ENCODE measurements at regions not wholly inside any gene's neighbourhood (a gene's known extent, or its start where the extent isn't known, plus 50 kb on each side); places are given as distances from the start of the nearest gene placed in this dataset.
"Not testable (repeated sequence)": the region's sequence is repeated elsewhere in the genome, so short reads cannot be mapped to it uniquely, and the experiment has no call there.

DNA sequence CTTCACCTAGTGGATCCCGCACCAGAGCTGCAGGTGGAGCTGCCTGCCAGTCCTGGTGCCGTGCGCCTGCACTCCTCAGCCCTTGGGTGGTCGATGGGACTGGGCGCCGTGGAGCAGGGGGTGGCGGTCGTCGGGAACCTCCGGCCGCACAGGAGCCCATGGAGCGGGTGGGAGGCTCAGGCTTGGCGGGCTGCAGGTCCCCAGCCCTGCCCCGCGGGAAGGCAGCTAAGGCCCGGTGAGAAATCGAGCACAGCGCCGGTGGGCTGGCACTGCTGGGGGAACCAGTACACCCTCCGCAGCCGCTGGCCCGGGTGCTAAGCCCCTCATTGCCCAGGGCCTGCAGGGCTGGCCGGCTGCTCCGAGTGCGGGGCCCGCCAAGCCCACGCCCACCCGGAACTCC is 253.2 kb downstream of the MTERF1 start:
- not testable (repeated sequence) for DNase-seq (ENCODE audit: low spot score)

DNA sequence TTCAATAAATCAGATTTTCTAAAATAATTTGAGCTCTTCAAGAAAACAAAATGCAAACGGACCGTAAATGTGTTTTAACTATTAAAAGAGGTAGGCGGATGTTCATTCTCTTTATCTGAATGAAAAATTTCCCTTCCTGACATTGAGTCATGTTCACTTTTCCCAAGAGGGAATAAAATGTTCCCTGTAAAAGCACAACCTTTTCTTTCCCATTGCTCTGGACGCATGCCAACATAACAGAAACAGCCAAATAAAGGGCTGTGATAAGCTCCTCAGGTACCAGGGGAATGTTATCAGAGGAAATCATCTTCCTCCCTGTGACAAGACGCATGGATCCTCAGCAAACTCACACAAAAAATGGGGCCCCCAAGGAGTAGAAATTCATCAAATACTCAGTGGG is 251.8 kb downstream of the MTERF1 start:
- DNase-seq (ENCODE audit: low spot score): no peak

DNA sequence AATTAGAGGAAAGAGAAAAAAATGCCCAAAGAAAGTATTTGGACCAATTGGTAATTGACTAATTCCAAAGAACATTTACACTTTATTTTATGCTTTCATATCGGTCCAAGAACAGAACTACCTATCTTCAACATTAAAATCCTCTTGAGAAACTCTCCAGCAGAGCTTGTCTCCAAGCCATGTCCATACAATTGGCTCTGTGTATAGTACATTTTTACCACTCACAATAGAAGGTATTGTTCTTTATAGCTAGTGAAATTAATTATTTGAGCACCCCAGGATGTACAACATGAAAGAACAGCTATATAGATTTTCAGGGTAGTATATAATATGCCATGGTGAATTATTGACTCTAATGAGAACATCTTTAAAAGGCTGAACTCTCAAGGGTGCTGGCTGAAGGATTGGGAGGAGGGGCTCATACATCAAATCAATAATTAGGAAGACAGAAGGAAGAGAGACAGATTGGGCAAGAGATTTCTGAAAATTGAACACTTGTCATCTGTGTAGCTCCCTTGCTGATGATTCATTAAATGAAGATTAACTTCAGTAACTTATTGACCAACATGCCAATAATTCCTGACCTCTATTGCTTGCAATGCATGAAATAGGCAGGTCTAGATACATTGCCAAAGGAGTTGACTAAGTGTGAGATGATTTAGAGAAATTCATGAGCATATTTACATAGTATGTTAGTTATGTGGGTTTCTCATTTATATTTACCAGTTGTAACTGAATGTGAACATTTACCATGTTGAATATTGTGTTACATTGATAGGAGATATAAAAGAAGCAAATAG is 249.7 kb downstream of the MTERF1 start:
- DNase-seq (ENCODE audit: low spot score): no peak

DNA sequence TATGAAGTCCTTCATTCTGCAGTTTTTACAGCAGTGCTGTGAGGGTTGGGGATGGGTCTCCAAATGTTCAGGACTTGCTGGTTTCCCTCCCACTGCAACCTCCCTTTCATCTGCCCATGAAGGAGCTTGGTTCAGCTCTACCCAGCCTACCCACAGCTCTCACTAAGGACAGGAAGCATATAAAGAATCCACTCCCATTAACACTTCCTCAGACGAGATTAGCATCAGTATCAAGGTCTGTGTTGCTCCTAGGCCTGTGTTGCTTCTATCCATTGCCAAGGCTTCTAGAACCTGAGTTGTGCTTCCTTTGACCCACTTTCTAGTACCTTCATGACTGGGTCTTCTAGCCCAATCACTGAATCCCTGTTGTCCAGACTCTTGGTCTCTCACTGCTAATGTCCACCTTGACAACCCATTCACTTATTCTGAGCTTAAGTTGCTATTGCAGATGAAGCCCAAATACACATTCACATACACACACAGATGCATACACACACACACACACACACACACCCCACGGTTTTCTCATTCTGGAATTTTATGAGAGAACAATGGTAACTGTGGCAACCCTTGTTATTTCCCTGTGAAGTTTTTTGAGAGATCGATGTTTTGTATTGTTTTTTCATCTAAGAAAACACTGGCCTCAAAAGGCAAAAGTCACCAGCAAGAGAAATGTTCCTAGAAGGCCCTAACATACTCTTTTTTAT is 248.1 kb downstream of the MTERF1 start:
- DNase-seq (ENCODE audit: low spot score): no peak

DNA sequence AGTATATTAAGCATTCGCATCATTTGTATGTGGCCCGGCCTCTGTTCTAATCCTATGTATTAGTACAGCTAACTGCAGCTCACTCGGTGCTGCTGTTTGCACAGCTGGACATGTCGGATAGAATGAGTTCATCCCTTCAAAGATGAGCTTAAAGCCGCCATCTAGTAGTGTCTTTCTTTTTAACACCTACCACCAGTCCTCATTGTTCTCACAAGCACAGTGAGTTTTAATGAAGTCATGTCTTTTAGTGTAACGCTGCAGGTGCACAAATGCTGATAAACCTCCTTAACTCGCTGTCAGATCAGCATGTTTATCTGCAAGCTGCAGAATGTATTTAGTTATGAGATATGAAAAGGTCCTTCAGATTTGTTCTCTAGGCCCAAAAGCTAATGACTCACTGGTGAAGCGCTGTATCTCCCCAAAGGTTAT is 247.5 kb downstream of the MTERF1 start:
- no peak for DNase-seq (ENCODE audit: low spot score)

DNA sequence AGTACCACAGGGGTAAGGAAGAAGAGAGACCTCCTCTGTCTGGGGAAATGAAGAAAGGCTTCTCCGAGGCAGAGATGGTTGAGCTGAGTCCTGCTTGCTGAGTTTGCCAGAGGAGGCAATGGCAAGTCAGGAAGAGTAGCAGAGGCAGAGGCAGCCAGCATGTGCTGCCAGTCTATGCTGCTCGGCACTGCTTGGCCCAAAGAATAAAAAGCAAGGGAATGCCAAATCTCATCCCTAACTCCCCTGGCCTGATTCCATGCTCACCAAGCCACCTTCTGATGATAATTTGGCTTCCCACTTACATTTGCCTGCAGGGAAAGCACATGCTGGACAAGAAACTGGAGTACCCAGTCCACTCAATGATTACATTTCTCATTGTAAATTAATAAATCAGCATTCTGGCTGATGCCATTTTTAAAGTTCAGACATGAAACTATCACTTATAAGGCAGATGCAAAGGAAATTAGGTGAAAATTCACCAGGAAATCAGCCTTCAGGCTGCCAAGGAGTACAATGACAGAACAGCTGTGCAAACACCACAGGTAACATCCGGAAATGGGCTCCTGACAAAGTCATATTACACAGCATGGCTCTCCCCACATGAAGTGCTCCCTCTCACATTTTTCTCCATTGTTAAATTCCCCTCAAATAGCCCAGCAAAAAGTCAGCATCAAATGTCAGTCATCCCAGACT is 245.9 kb downstream of the MTERF1 start:
- no peak for DNase-seq (ENCODE audit: low spot score)

DNA sequence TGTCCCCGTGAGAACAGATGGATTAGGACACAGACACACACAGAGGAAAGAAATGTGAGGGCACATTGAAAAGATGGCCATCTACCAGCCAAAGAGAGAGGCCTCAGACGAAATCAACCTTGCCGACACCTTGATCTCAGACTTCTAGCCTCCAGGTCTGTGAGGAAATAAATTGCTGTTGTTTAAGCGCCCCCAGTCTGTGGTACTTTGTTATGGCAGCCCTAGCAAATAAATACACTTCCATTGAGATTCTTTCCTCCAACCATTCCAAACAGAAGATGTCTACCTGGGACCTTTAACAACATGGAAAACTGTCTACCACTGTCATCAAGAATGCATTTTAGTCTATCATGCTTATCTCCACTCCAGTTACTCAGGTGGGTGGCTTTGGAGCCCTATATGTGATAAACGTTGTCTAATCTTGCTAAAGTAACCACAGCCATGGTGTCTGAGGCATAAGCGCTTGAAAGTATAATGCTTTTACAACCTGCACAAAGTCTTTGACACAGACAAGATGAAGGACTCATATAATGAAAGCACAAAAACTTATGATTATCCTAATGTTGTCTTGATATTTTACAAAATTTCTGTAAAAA is 244.3 kb downstream of the MTERF1 start:
- DNase-seq (ENCODE audit: low spot score): peak; percentile 60

DNA sequence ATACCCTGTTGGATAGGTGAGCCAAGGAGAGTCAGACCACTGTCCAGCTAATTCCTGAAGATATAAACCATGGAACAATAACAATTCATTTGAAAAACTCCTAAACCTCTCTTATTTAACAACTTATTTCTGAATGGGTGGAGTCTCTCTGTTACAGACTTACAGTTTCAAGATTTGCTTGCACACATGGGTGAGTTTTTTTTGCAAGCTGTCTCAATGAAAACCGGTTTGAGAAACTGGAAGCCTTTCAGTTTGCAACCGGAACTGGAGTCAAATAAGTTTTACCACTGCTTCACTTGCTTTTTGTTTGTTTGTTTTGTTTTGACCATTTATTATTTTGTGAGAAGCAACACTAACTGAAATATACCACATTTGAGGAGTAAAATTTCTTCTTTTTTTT is 243.8 kb downstream of the MTERF1 start:
- DNase-seq (ENCODE audit: low spot score): no peak

DNA sequence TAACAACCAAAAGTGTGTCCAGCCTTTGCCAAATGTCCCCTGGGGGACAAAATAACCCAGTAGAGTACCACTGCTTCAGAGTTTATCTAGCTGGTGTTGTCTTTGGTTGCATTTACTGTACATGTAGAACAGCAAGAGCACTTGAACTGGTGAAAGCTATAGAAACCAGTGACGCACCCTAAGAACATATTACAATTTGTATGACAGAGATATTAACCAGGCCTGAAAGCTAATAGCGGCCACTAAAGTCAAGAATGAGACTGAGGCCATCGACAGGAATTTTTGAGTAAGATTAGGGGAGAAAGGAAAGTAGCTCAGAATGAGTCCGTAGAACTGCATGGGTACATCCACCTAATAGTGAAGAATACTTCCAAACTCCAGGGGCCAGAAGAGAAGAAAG is 236.2 kb downstream of the MTERF1 start:
- no peak for DNase-seq (ENCODE audit: low spot score)

DNA sequence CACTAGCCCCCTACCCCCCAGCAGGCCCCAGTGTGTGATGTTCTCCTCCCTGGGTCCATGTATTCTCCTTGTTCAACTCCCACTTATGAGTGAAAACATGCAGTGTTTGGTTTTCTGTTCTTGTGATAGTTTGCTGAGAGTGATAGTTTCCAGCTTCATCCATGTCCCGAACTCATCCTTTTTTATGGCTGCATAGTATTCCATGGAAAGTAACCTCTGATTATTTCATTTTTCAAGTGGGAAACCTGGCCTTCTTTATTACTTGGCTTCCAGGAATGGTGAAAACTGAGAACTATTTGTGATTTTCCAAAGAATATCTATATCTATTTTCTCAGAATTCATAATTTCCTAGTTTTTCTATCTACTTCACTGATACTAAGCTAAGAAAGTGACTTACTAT is 235.0 kb downstream of the MTERF1 start:
- no peak for DNase-seq (ENCODE audit: low spot score)

DNA sequence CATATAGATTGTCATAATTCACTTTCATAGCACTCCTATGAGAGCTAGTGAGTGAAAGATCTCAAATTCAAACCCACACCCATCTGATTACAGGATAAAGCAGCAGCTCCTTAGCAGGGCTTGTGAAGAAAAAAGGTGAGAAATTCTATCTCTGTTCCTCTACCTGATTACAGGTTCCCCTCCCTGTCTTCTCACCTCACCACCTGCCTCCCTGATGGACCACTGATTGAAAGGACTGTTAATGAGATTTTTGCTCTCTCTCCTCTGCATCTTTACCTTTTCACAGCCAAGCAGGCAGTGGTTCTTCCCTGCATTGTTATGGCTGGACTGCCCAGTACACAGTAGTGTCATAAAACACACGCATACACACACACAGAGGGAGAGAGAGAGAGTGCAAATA is 228.5 kb downstream of the MTERF1 start:
- DNase-seq (ENCODE audit: low spot score): no peak

DNA sequence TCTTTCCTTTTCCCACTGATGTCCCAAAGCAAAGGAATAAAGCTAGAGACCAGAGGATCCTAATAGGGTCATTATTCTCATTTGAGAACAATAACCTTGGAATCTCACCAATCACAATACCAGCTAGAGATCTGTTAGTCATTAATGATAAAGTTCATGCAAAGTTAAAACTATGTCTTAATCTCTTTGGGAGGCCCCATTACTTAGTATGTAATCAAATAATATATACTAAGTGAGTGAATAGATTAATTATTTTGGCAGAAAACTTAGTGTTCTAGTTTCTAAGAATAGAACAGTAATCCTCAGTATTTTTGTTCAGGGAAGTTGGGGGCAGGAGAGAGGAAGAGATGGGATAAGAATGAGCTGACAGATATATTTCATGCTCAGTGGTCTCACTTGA is 227.2 kb downstream of the MTERF1 start:
- no peak for DNase-seq (ENCODE audit: low spot score)

DNA sequence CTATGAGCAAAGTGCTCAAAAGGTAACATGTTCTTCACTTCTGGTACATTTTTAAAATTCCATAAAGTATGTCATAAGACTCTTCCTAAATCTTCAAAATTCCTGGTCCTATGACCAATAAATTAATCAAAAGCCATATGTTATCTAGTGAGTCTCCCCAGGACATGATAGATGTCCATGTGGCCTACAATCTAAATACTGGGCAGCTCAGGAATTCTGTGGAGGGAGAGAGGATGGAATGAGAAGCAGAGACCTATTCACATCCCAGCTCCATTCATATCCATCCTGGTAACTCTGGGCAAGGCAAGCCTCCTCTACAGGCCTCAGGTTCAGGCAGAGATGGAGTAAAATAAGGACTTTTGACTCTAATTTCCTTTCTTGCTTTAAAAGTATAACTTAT is 224.8 kb downstream of the MTERF1 start:
- no peak for DNase-seq (ENCODE audit: low spot score)

DNA sequence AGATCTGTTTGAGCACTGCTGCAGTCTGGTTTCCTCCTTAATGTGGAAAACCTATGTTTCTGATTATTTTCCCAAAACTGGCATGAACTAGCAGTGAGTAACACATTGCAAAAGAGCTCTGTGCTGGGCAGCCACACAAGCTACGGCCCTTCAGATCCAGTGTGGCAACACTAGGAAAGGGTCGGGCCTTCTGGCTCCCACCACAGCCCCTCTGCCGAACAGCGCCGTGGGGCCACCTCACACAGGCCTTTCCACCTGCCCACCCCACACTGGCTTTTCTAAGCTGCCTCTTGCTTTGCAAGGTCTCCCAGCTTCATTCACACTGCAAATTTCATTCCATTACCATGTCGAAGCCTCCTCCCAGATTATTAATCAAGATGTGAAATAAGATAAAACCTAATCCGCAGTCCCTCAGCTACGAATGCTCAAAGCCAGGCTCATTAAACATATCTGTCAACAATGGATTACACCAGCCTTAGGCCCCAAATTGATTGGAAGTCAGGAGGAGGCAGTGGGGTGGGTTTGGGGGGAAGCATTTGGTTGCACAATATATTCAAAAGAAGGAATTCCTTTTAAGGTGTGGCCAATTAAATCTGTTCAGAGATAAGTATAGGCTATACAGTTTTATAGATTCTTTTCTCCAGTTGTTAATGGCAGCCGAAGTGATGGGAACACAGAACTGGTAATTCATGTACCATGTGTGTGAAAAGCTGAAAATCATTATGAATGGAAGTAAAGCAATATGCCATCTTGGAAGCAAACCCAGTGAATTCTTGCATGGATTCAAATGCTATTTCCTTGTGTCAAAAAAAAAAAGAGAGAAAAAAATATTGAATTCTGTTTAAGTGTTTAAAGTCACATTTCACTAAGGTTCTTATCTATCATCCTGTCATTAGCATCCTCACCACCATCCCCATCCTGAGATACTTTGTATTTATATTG is 223.7 kb downstream of the MTERF1 start:
- no peak for DNase-seq (ENCODE audit: low spot score)

DNA sequence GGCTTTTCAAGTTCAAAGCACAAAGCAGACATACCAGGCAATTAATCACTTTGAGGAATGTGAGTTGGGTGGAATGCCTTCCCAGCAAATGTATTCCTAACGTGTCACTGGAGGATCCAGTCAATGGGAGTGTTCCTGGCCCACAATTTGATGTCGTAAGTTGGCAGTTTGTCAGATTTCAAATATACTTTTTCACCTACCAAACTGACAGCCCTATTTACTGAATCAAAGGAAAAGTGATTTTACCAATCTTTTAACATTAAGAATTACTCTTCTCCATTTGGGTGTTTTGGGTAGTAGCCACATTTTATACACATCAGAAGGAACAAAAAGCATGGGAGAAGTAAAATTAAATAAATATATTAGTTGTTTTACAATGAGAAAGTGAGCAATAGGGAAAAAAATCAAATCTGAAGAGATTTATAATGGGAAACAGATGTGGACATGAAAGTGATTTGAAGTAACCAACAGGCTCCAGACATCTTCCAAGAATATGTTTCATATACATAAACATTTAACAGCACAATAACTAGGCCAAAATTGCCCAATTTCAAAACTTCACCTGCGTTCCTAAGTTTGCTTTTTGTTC is 222.9 kb downstream of the MTERF1 start:
- DNase-seq (ENCODE audit: low spot score): no peak

DNA sequence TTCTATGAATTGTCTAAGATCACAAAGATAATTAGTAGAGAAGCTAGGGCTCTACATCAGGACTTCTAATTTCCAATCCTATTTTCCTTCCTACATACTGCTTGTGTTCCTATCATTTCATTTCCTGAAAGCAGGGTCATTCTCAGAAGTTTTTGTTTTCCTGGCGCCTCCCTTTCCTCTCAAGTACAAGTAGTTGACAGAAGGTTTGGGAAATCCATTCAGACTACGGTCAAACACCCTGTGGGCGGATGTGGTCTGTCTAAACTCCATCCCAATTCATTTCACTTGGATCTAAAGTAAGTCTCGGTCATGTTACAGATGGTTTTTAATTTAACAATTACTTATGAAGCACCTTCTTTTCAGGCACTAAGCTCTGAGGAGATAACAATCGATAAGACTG is 221.4 kb downstream of the MTERF1 start:
- DNase-seq (ENCODE audit: low spot score): no peak

DNA sequence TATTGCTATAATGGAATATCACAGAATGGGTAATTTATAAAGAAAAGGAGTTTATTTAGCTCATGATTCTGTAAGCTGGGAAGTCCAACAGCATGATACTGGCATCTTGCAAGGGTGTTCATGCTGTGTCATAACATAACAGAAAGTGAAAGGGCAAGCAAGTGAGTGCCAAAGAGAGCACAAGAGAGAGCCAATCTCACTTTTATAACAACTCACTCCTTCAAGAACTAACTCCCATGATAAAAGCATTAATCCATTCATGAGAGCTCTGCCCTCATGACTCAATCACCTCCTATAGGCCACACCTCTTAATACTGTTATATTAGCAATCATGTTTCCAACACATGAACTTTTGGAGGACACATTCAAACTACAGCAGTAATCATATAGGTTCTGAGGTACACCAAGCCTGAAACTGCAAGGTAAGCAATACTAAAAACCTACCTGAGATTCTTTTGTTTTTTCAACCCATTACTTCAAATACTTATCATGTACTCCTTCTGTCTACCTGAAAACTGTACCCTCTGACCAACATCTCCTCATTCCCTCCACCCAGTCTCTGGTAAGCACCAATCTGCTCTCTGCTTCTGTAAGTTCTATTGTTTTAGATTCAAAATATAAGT is 219.7 kb downstream of the MTERF1 start:
- no peak for DNase-seq (ENCODE audit: low spot score)

DNA sequence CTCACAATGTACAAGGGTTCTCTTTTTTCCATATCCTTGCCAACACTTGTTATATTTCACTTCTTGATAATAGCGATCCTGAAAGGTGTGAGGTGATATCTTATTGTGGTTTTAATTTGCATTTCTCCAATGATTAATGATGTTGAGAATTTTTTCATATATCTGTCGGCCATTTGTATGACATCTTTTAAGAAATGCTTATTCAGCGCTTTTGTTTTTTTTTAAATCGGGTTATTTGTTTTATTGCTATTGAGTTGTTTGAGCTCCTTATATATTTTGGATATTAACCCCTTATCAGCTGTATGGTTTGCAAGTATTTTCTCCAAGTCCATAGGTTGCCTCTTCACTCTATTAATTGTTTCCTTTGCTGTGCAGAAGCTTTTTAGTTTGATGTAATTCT is 218.8 kb downstream of the MTERF1 start:
- no peak for DNase-seq (ENCODE audit: low spot score)

DNA sequence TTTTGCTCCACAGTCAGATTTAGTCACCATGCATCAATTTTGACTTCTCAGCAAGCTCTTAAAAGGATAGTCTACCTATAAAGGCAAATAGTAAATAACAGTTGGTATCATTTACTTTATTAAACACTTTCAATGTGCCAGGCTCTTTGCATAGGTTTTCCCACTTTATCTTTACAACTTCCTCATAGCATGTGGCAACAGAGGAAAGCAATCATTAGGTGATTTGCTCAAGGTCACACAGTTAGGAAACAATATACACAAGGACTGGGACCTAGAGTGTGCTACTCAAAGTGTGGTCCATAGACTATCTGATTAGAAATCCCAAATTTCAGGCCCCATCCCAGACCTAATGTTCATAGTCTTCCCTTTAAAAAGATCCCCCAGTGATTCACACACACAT is 212.3 kb downstream of the MTERF1 start:
- DNase-seq (ENCODE audit: low spot score): no peak

DNA sequence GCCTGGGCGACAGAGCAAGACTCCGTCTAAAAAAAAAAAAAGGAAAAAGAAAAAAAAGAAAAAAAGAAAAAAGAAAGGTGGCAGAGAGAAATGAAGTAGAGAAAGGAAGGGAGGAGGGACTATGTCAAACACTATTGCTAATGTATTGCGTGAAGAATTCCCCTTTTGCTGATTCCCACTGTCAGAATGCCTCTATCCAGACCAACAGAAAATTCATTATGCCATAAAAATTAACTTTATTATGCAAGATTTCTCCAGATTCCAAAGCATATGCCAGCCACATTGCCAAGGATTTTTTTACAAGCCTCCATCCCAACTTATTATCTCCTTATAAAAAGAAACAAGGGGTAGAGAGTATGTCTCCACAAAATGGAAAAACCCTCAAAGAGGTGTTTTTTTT is 209.3 kb downstream of the MTERF1 start:
- no peak for DNase-seq (ENCODE audit: low spot score)
